ENCODE measurements at regions not wholly inside any gene's neighbourhood (a gene's known extent, or its start where the extent isn't known, plus 50 kb on each side); places are given as distances from the start of the nearest gene placed in this dataset.
"Not testable (repeated sequence)": the region's sequence is repeated elsewhere in the genome, so short reads cannot be mapped to it uniquely, and the experiment has no call there.

GRCh38 chr3:124043023-124043422 is 51.1 kb upstream of the ROPN1 start:
- Mint-ChIP-seq H3K4me1 (no peaks in the 10 kb centered on the region), H3K27me3 (peaks cover 5% of the 10 kb centered on the region), H3K9me3 (no peaks in the 10 kb centered on the region), H3K36me3 (ENCODE audit: low read depth) (no peaks in the 10 kb centered on the region), H3K4me3 (no peak overlapping the region), H3K27ac (no peak overlapping the region)
- intact Hi-C loops (cut with micrococcal nuclease): no loop called here
- DNase-seq: no peak

GRCh38 chr3:124044956-124045355 is 53.0 kb upstream of the ROPN1 start:
- no peak overlapping the region for H3K27ac Mint-ChIP-seq
- intact Hi-C loops (cut with micrococcal nuclease): no loop called here
- peaks cover 5% of the 10 kb centered on the region for H3K27me3 Mint-ChIP-seq
- H3K4me3 Mint-ChIP-seq: no peak overlapping the region
- no peak for DNase-seq
- no peaks in the 10 kb centered on the region for H3K4me1 Mint-ChIP-seq
- H3K36me3 Mint-ChIP-seq (ENCODE audit: low read depth): no peaks in the 10 kb centered on the region
- no peaks in the 10 kb centered on the region for H3K9me3 Mint-ChIP-seq

GRCh38 chr3:124048967-124049798 is 57.3 kb upstream of the ROPN1 start:
- Mint-ChIP-seq H3K4me1 (no peaks in the 10 kb centered on the region), H3K27ac (no peak overlapping the region), H3K4me3 (no peak overlapping the region), H3K36me3 (ENCODE audit: low read depth) (no peaks in the 10 kb centered on the region), H3K9me3 (no peaks in the 10 kb centered on the region), H3K27me3 (peaks cover 14% of the 10 kb centered on the region)
- DNase-seq: no peak
- intact Hi-C loops (cut with micrococcal nuclease): no loop called here

GRCh38 chr3:124051636-124052035 is 59.7 kb upstream of the ROPN1 start:
- Mint-ChIP-seq H3K4me3 (no peak overlapping the region), H3K27ac (no peak overlapping the region), H3K4me1 (no peaks in the 10 kb centered on the region), H3K9me3 (no peaks in the 10 kb centered on the region), H3K27me3 (peaks cover 9% of the 10 kb centered on the region), H3K36me3 (ENCODE audit: low read depth) (no peaks in the 10 kb centered on the region)
- no peak for DNase-seq
- intact Hi-C loops (cut with micrococcal nuclease): no loop called here

GRCh38 chr3:124053871-124054270 is 61.9 kb upstream of the ROPN1 start:
- Mint-ChIP-seq H3K9me3 (no peaks in the 10 kb centered on the region), H3K36me3 (ENCODE audit: low read depth) (no peaks in the 10 kb centered on the region), H3K4me3 (no peak overlapping the region), H3K4me1 (no peaks in the 10 kb centered on the region), H3K27ac (no peak overlapping the region), H3K27me3 (peaks cover 20% of the 10 kb centered on the region)
- DNase-seq: no peak
- intact Hi-C loops (cut with micrococcal nuclease): no loop called here

- no peak overlapping the region for H3K27ac Mint-ChIP-seq
- H3K4me1 Mint-ChIP-seq: no peaks in the 10 kb centered on the region
- H3K9me3 Mint-ChIP-seq: no peaks in the 10 kb centered on the region
- H3K4me3 Mint-ChIP-seq: no peak overlapping the region
- intact Hi-C loops (cut with micrococcal nuclease): no loop called here
- DNase-seq: no peak
- H3K36me3 Mint-ChIP-seq (ENCODE audit: low read depth): no peaks in the 10 kb centered on the region
- H3K27me3 Mint-ChIP-seq: peaks cover 18% of the 10 kb centered on the region
These were observed 64.9 kb upstream of the ROPN1 start for GRCh38 chr3:124056846-124057245.

GRCh38 chr3:124057420-124057819 is 65.5 kb upstream of the ROPN1 start:
- Mint-ChIP-seq H3K36me3 (ENCODE audit: low read depth) (no peaks in the 10 kb centered on the region), H3K27ac (no peak overlapping the region)
- intact Hi-C loops (cut with micrococcal nuclease): no loop called here

GRCh38 chr3:124059580-124059979 is 67.7 kb upstream of the ROPN1 start:
- intact Hi-C loops (cut with micrococcal nuclease): no loop called here
- no peaks in the 10 kb centered on the region for H3K4me1 Mint-ChIP-seq
- DNase-seq: no peak
- H3K27ac Mint-ChIP-seq: no peak overlapping the region
- H3K4me3 Mint-ChIP-seq: no peak overlapping the region
- no peaks in the 10 kb centered on the region for H3K9me3 Mint-ChIP-seq
- H3K27me3 Mint-ChIP-seq: peaks cover 16% of the 10 kb centered on the region
- H3K36me3 Mint-ChIP-seq (ENCODE audit: low read depth): no peaks in the 10 kb centered on the region

More at GRCh38 chr3:124057420-124057819, 65.5 kb upstream of the ROPN1 start:
- H3K9me3 Mint-ChIP-seq: no peaks in the 10 kb centered on the region
- DNase-seq: no peak
- no peaks in the 10 kb centered on the region for H3K4me1 Mint-ChIP-seq
- no peak overlapping the region for H3K4me3 Mint-ChIP-seq
- H3K27me3 Mint-ChIP-seq: peaks cover 17% of the 10 kb centered on the region

- no peaks in the 10 kb centered on the region for H3K9me3 Mint-ChIP-seq
- H3K27me3 Mint-ChIP-seq: peaks cover 14% of the 10 kb centered on the region
- no peak overlapping the region for H3K4me3 Mint-ChIP-seq
- H3K4me1 Mint-ChIP-seq: no peaks in the 10 kb centered on the region
- no peaks in the 10 kb centered on the region for H3K36me3 Mint-ChIP-seq (ENCODE audit: low read depth)
- no peak for DNase-seq
- intact Hi-C loops (cut with micrococcal nuclease): no loop called here
- H3K27ac Mint-ChIP-seq: no peak overlapping the region
These were observed 71.4 kb upstream of the ROPN1 start for GRCh38 chr3:124063197-124063909.

- peaks cover 10% of the 10 kb centered on the region for H3K27me3 Mint-ChIP-seq
- intact Hi-C loops (cut with micrococcal nuclease): no loop called here
- no peaks in the 10 kb centered on the region for H3K9me3 Mint-ChIP-seq
- no peaks in the 10 kb centered on the region for H3K36me3 Mint-ChIP-seq (ENCODE audit: low read depth)
- DNase-seq: no peak
- no peaks in the 10 kb centered on the region for H3K4me1 Mint-ChIP-seq
- no peak overlapping the region for H3K4me3 Mint-ChIP-seq
- H3K27ac Mint-ChIP-seq: no peak overlapping the region
These were observed 72.1 kb upstream of the ROPN1 start for GRCh38 chr3:124064050-124064449.

GRCh38 chr3:124066543-124066942 is 74.6 kb upstream of the ROPN1 start:
- H3K9me3 Mint-ChIP-seq; intact Hi-C loops (cut with micrococcal nuclease); H3K36me3 Mint-ChIP-seq (ENCODE audit: low read depth); DNase-seq; H3K27ac Mint-ChIP-seq; H3K4me1 Mint-ChIP-seq; H3K4me3 Mint-ChIP-seq: not testable (repeated sequence)
- H3K27me3 Mint-ChIP-seq: peaks cover 12% of the 10 kb centered on the region

- DNase-seq; intact Hi-C loops (cut with micrococcal nuclease); H3K27ac Mint-ChIP-seq; H3K4me3 Mint-ChIP-seq; H3K4me1 Mint-ChIP-seq; H3K9me3 Mint-ChIP-seq; H3K36me3 Mint-ChIP-seq (ENCODE audit: low read depth): not testable (repeated sequence)
- H3K27me3 Mint-ChIP-seq: peaks cover 12% of the 10 kb centered on the region
These were observed 77.8 kb upstream of the ROPN1 start for GRCh38 chr3:124069706-124070105.

- H3K27ac Mint-ChIP-seq; H3K36me3 Mint-ChIP-seq (ENCODE audit: low read depth); DNase-seq; intact Hi-C loops (cut with micrococcal nuclease); H3K9me3 Mint-ChIP-seq; H3K27me3 Mint-ChIP-seq; H3K4me1 Mint-ChIP-seq; H3K4me3 Mint-ChIP-seq: not testable (repeated sequence)
These were observed 83.2 kb upstream of the ROPN1 start for GRCh38 chr3:124075090-124075489.

- Mint-ChIP-seq H3K27ac (no peak overlapping the region), H3K27me3 (peaks cover 8% of the 10 kb centered on the region), H3K4me1 (no peaks in the 10 kb centered on the region), H3K4me3 (no peak overlapping the region), H3K36me3 (ENCODE audit: low read depth) (no peaks in the 10 kb centered on the region), H3K9me3 (no peaks in the 10 kb centered on the region)
- intact Hi-C loops (cut with micrococcal nuclease): no loop called here
- no peak for DNase-seq
These were observed 83.8 kb upstream of the ROPN1 start for GRCh38 chr3:124075753-124076152.

All from activated CD4-positive, alpha-beta T cell treated with anti-CD3 and anti-CD28 coated beads, Interleukin-2, amount 10 ng/mL, durations not matched to agents 24 days and 14 days (primary cell).